ENCODE measurements at regions not wholly inside any gene's neighbourhood (a gene's known extent, or its start where the extent isn't known, plus 50 kb on each side); places are given as distances from the start of the nearest gene placed in this dataset.

- ChIA-PET POLR2A (no interaction called here), CTCF (no interaction called here)
- Mint-ChIP-seq H3K27me3 (ENCODE audit: low read depth) (no peaks in the 10 kb centered on the region; the same call in 1 of the 2 replicates), H3K4me1 (peaks cover 12% of the 10 kb centered on the region), H3K27ac (no peak overlapping the region), H3K9me3 (peaks cover 4% of the 10 kb centered on the region; the same call in 1 of the 2 replicates), H3K4me3 (no peak overlapping the region), H3K36me3 (no peaks in the 10 kb centered on the region)
- TF ChIP-seq ATF3 (CRISPR knock-in tag; conservative IDR thresholded peaks at IDR 0.05) = no peak
- no peak for TF ChIP-seq AR (CRISPR knock-in tag; IDR thresholded peaks at IDR 0.05)
- no peak for TF ChIP-seq NR1H2 (CRISPR knock-in tag; IDR thresholded peaks at IDR 0.05)
- TF ChIP-seq E2F5 (CRISPR knock-in tag; IDR thresholded peaks at IDR 0.05) = no peak
- TF ChIP-seq KAT7 (CRISPR knock-in tag; IDR thresholded peaks at IDR 0.05; ENCODE audit: borderline replicate concordance) = no peak
- TF ChIP-seq SOX15 (CRISPR knock-in tag; IDR thresholded peaks at IDR 0.05) = no peak
- no peak for TF ChIP-seq GABPB1 (CRISPR knock-in tag; IDR thresholded peaks at IDR 0.05)
- no peak for TF ChIP-seq NFATC4 (CRISPR knock-in tag; IDR thresholded peaks at IDR 0.05)
- TF ChIP-seq NR2C2 (CRISPR knock-in tag; IDR thresholded peaks at IDR 0.05) = no peak
- TF ChIP-seq HMGA2 (CRISPR knock-in tag; IDR thresholded peaks at IDR 0.05) = no peak
- TF ChIP-seq RELA (CRISPR knock-in tag; IDR thresholded peaks at IDR 0.05; ENCODE audit: borderline replicate concordance) = no peak
- TF ChIP-seq MLX (CRISPR knock-in tag; IDR thresholded peaks at IDR 0.05) = no peak
- ATAC-seq (no peak), DNase-seq (ENCODE audit: low spot score) (no peak)
Observed at GRCh38 chr3:75176937-75177336, 487.2 kb upstream of the FRG2C start.

- Mint-ChIP-seq H3K36me3 (no peaks in the 10 kb centered on the region), H3K4me3 (no peak overlapping the region), H3K27ac (no peak overlapping the region), H3K4me1 (peaks cover 12% of the 10 kb centered on the region), H3K27me3 (ENCODE audit: low read depth) (no peaks in the 10 kb centered on the region; the same call in 1 of the 2 replicates), H3K9me3 (peaks cover 7% of the 10 kb centered on the region; the same call in 1 of the 2 replicates)
- DNase-seq (ENCODE audit: low spot score) (no peak), ATAC-seq (no peak)
- POLR2A ChIA-PET = no interaction called here
- no peak for TF ChIP-seq E2F4 (CRISPR knock-in tag; IDR thresholded peaks at IDR 0.05; ENCODE audit: borderline replicate concordance, low read depth)
- no peak for TF ChIP-seq ETV6 (CRISPR knock-in tag; IDR thresholded peaks at IDR 0.05)
- TF ChIP-seq USF1 (CRISPR knock-in tag; IDR thresholded peaks at IDR 0.05) = no peak
- no peak for TF ChIP-seq ZNF425 (CRISPR knock-in tag; conservative IDR thresholded peaks at IDR 0.05)
- TF ChIP-seq CBFB (CRISPR knock-in tag; IDR thresholded peaks at IDR 0.05; ENCODE audit: low read depth) = no peak
- TF ChIP-seq CDX4 (CRISPR knock-in tag; IDR thresholded peaks at IDR 0.05; ENCODE audit: borderline replicate concordance) = no peak
- TF ChIP-seq ZNF121 (CRISPR knock-in tag; IDR thresholded peaks at IDR 0.05) = no peak
- no peak for TF ChIP-seq NR3C1 (CRISPR knock-in tag; conservative IDR thresholded peaks at IDR 0.05; ENCODE audit: low read depth)
- no peak for TF ChIP-seq GABPB1 (CRISPR knock-in tag; IDR thresholded peaks at IDR 0.05)
- CTCF ChIA-PET = interaction anchor here (1.3 to 2.7 kb wide), 2 partner anchors 9 to 12 kb away, joined by 3 to 14 read pairs; no protein-coding TSS in a partner anchor
Observed at GRCh38 chr3:75180235-75180944, 483.7 kb upstream of the FRG2C start.

All from WTC11 (cell line).